ENCODE measurements at regions not wholly inside any gene's neighbourhood (a gene's known extent, or its start where the extent isn't known, plus 50 kb on each side); places are given as distances from the start of the nearest gene placed in this dataset.

DNA sequence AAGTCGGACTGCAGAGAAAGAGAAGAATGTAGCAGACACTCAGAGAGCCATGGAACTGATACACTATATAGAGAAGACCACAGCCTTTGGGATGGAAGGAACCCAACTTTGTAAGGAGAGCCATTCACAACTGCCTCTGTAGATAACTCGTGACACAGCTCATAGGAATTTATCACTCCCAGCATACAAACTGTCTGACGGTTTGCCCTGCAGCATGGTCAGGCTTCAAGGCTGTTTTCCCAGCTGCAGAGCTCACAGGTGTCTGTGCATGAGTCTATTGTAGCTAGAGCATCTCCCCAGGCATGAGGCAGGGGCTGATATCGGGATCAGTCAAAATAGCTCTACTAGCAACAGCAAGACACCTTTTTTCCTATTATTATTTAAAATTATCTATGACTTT is 130.5 kb upstream of the DTNBP1 start:
- TF ChIP-seq, protein P1, sequence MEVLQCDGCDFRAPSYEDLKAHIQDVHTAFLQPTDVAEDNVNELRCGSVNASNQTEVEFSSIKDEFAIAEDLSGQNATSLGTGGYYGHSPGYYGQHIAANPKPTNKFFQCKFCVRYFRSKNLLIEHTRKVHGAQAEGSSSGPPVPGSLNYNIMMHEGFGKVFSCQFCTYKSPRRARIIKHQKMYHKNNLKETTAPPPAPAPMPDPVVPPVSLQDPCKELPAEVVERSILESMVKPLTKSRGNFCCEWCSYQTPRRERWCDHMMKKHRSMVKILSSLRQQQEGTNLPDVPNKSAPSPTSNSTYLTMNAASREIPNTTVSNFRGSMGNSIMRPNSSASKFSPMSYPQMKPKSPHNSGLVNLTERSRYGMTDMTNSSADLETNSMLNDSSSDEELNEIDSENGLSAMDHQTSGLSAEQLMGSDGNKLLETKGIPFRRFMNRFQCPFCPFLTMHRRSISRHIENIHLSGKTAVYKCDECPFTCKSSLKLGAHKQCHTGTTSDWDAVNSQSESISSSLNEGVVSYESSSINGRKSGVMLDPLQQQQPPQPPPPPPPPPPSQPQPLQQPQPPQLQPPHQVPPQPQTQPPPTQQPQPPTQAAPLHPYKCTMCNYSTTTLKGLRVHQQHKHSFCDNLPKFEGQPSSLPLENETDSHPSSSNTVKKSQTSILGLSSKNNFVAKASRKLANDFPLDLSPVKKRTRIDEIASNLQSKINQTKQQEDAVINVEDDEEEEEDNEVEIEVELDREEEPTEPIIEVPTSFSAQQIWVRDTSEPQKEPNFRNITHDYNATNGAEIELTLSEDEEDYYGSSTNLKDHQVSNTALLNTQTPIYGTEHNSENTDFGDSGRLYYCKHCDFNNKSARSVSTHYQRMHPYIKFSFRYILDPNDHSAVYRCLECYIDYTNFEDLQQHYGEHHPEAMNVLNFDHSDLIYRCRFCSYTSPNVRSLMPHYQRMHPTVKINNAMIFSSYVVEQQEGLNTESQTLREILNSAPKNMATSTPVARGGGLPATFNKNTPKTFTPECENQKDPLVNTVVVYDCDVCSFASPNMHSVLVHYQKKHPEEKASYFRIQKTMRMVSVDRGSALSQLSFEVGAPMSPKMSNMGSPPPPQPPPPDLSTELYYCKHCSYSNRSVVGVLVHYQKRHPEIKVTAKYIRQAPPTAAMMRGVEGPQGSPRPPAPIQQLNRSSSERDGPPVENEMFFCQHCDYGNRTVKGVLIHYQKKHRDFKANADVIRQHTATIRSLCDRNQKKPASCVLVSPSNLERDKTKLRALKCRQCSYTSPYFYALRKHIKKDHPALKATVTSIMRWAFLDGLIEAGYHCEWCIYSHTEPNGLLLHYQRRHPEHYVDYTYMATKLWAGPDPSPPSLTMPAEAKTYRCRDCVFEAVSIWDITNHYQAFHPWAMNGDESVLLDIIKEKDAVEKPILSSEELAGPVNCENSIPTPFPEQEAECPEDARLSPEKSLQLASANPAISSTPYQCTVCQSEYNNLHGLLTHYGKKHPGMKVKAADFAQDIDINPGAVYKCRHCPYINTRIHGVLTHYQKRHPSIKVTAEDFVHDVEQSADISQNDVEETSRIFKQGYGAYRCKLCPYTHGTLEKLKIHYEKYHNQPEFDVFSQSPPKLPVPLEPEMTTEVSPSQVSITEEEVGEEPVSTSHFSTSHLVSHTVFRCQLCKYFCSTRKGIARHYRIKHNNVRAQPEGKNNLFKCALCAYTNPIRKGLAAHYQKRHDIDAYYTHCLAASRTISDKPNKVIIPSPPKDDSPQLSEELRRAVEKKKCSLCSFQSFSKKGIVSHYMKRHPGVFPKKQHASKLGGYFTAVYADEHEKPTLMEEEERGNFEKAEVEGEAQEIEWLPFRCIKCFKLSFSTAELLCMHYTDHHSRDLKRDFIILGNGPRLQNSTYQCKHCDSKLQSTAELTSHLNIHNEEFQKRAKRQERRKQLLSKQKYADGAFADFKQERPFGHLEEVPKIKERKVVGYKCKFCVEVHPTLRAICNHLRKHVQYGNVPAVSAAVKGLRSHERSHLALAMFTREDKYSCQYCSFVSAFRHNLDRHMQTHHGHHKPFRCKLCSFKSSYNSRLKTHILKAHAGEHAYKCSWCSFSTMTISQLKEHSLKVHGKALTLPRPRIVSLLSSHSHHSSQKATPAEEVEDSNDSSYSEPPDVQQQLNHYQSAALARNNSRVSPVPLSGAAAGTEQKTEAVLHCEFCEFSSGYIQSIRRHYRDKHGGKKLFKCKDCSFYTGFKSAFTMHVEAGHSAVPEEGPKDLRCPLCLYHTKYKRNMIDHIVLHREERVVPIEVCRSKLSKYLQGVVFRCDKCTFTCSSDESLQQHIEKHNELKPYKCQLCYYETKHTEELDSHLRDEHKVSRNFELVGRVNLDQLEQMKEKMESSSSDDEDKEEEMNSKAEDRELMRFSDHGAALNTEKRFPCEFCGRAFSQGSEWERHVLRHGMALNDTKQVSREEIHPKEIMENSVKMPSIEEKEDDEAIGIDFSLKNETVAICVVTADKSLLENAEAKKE (CRISPR knock-in tag; IDR thresholded peaks at IDR 0.05), result no peak
- TF ChIP-seq CTCF (conservative IDR thresholded peaks at IDR 0.05; ENCODE audit: low read depth in 2 of 2) (no peak), CREB1 (CRISPR knock-in tag; IDR thresholded peaks at IDR 0.05; ENCODE audit: low read depth) (no peak), EZH2phosphoT487 (IDR thresholded peaks at IDR 0.05; ENCODE audit: unreplicated experiment) (no peak), STAT1 (IDR thresholded peaks at IDR 0.05; ENCODE audit: unreplicated experiment) (no peak), POLR2AphosphoS5 (IDR thresholded peaks at IDR 0.05; ENCODE audit: low read depth) (no peak), REST (IDR thresholded peaks at IDR 0.05; ENCODE audit: unreplicated experiment) (no peak), ZNF331 (CRISPR knock-in tag; IDR thresholded peaks at IDR 0.05; ENCODE audit: low read depth) (no peak), ZNF114 (CRISPR knock-in tag; IDR thresholded peaks at IDR 0.05) (no peak), EZH2 (IDR thresholded peaks at IDR 0.05; ENCODE audit: low read depth, unreplicated experiment) (no peak), NANOG (IDR thresholded peaks at IDR 0.05; ENCODE audit: borderline replicate concordance) (no peak), JUNB (IDR thresholded peaks at IDR 0.05; ENCODE audit: unreplicated experiment) (no peak)
- TF ChIP-seq, protein P2, sequence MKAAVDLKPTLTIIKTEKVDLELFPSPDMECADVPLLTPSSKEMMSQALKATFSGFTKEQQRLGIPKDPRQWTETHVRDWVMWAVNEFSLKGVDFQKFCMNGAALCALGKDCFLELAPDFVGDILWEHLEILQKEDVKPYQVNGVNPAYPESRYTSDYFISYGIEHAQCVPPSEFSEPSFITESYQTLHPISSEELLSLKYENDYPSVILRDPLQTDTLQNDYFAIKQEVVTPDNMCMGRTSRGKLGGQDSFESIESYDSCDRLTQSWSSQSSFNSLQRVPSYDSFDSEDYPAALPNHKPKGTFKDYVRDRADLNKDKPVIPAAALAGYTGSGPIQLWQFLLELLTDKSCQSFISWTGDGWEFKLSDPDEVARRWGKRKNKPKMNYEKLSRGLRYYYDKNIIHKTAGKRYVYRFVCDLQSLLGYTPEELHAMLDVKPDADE (IDR thresholded peaks at IDR 0.05), result no peak
- Mint-ChIP-seq H3K4me1 (no peaks in the 10 kb centered on the region; the same call in 2 of the 3 replicates), H3K4me3 (no peak overlapping the region), H3K27me3 (ENCODE audit: insufficient read depth, low read depth, poor library complexity) (peaks cover 5% of the 10 kb centered on the region), H3K9me3 (peaks cover 23% of the 10 kb centered on the region), H3K27ac (no peak overlapping the region), H3K36me3 (ENCODE audit: low read depth) (peaks cover 11% of the 10 kb centered on the region)
- Histone ChIP-seq H3K4me3 (no peak overlapping the region), H3K4me1 (ENCODE audit: insufficient read depth) (peaks cover 7% of the 10 kb centered on the region; the same call in 1 of the 2 replicates), H3F3A (replicated peaks; ENCODE audit: low read depth) (no peaks in the 10 kb centered on the region), H2AFZ (no peak overlapping the region), H3K36me3 (ENCODE audit: insufficient read depth) (no peaks in the 10 kb centered on the region), H3K79me2 (replicated peaks; ENCODE audit: insufficient read depth) (no peaks in the 10 kb centered on the region), H3K4me2 (no peak overlapping the region), H4K20me1 (replicated peaks; ENCODE audit: insufficient read depth) (no peaks in the 10 kb centered on the region), H3K9me2 (ENCODE audit: insufficient read depth) (peaks cover 13% of the 10 kb centered on the region), H3K27me3 (ENCODE audit: insufficient read depth) (no peaks in the 10 kb centered on the region), H3K27ac (ENCODE audit: low read depth) (no peak overlapping the region)
- no peak for ATAC-seq
- DNase-seq (ENCODE audit: low spot score), result no peak
